K562 (cell line): ENCODE measurements at regions not wholly inside any gene's neighbourhood (a gene's known extent, or its start where the extent isn't known, plus 50 kb on each side); places are given as distances from the start of the nearest gene placed in this dataset.

ENCODE experiments used
- ATF3 ChIP-seq, 2 experiments: fragments of 450-650 bp in 1 of 2; sonication (generic) in 1 of 2; formaldehyde crosslinking in 1 of 2; IDR thresholded peaks in 1 of 2; conservative IDR thresholded peaks in 1 of 2; 2 replicates each; pipeline versions ENCODE4 v1.6.1 to v1.8.1; 2016 to 2023; ENCODE audit warnings: mild to moderate bottlenecking in 2 of 2, moderate library complexity in 2 of 2, inconsistent platforms in 1 of 2, missing genetic modification reagents in 1 of 2
- CBFA2T2 ChIP-seq: fragments of 450-650 bp; conservative IDR thresholded peaks from 2 replicates; pipeline ENCODE4 v1.6.1; 2017; ENCODE audit warnings: mild to moderate bottlenecking
- CTCFL ChIP-seq: IDR thresholded peaks from 2 replicates; pipeline ENCODE4 v1.6.1; 2011; ENCODE audit warnings: borderline replicate concordance, low read depth, mild to moderate bottlenecking, moderate library complexity, low read length; ENCODE audit not compliant: insufficient read depth, poor library complexity, severe bottlenecking
- JUND ChIP-seq, 2 experiments: IDR thresholded peaks; 2 replicates in 1 of 2; 3 replicates in 1 of 2; pipeline ENCODE4 v1.6.1; 2011; ENCODE audit warnings: borderline replicate concordance in 2 of 2, low read depth in 2 of 2, low read length in 2 of 2, improper control_type of control experiment in 1 of 2, missing biosample characterization in 1 of 2, missing genetic modification characterization in 1 of 2, missing genetic modification reagents in 1 of 2
- KLF6 ChIP-seq: fragments of 250-450 bp; sonication (Bioruptor Pico); IDR thresholded peaks from 2 replicates; pipeline ENCODE4 v1.4.0; 2020; ENCODE audit warnings: mild to moderate bottlenecking, moderate library complexity, borderline replicate concordance
- MTF1 ChIP-seq: fragments of 250-450 bp; sonication (Bioruptor Pico); IDR thresholded peaks from 2 replicates; pipeline ENCODE4 v1.9.0; 2021; ENCODE audit warnings: moderate library complexity, mild to moderate bottlenecking, inconsistent platforms, borderline replicate concordance
- NCOA2 ChIP-seq, 2 experiments: fragments of 450-650 bp; IDR thresholded peaks; 2 replicates each; pipeline ENCODE4 v1.6.1; 2018; ENCODE audit warnings: mild to moderate bottlenecking in 2 of 2, moderate library complexity in 1 of 2; ENCODE audit not compliant: partially characterized antibody in 2 of 2
- NR2F6 ChIP-seq: fragments of 450-650 bp; formaldehyde crosslinking; IDR thresholded peaks from 2 replicates; pipeline ENCODE4 v1.4.0; 2020; ENCODE audit warnings: mild to moderate bottlenecking
- SMARCC2 ChIP-seq: fragments of 450-650 bp; IDR thresholded peaks from 2 replicates; pipeline ENCODE4 v1.6.1; 2017; ENCODE audit warnings: antibody characterized with exemption, moderate library complexity, mild to moderate bottlenecking, low read depth
- SMC3 ChIP-seq: conservative IDR thresholded peaks from 2 replicates; pipeline ENCODE4 v1.6.1; 2011; ENCODE audit warnings: low read depth, low read length, improper control_type of control experiment; ENCODE audit not compliant: insufficient read depth
- TCF3 ChIP-seq: sonication (generic); formaldehyde crosslinking; IDR thresholded peaks from 2 replicates; pipeline ENCODE4 v1.4.0; 2020; ENCODE audit warnings: mild to moderate bottlenecking, missing genetic modification reagents
- ZMIZ1 ChIP-seq, 2 experiments: fragments of 150-350 bp in 1 of 2; IDR thresholded peaks; 2 replicates each; pipeline ENCODE4 v1.6.1; 2012 to 2016; ENCODE audit warnings: low read depth in 2 of 2, low read length in 2 of 2, mild to moderate bottlenecking in 1 of 2, moderate library complexity in 1 of 2
- ZNF76 ChIP-seq: fragments of 250-450 bp; sonication (Bioruptor Pico); IDR thresholded peaks from 2 replicates; pipeline ENCODE4 v1.4.0; 2020; ENCODE audit warnings: mild to moderate bottlenecking, moderate library complexity, borderline replicate concordance
- TF ChIP-seq, protein P1 (sequence below): fragments of 450-650 bp; formaldehyde crosslinking; IDR thresholded peaks from 2 replicates; pipeline ENCODE4 v1.4.0; 2020; ENCODE audit warnings: mild to moderate bottlenecking, moderate library complexity
- TF ChIP-seq, protein P2 (sequence below): IDR thresholded peaks from 2 replicates; pipeline ENCODE4 v1.6.1; 2012; ENCODE audit warnings: low read depth, low read length, improper control_type of control experiment, borderline replicate concordance

DNA sequence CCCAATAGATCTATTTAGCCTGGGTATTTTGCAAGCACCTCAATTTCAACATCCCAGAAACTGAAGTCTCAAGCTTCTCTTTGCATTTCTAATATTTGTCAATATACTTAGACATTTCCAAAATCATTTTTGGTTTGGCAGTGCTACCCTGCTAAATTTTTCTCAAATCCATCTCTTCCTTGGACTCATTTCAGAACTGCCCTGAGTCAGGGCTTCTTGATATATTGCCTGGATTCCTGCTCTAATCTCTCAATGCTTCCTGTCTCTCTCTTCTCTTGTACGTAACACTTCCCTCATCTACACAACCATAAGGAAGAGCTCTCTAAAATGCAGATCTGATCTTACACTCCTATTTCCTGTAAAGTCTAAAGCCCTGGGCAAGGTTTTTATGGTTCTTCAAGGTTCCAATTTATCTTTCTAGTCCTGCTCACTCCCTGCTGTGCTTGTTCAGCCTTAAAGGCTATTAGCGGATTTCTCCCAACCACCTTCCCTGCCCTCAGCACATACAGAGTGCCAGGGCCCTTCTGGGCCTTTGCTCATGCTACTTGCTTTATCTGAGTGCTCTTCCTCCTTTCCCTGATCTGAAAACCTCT, 53.0 kb upstream of the MME start (continued):
- TF ChIP-seq ZMIZ1 (IDR thresholded peaks at IDR 0.05; ENCODE audit: low read depth in 2 of 2, low read length in 2 of 2) (0 out of 4 replicates have a peak, but pooled peaks of 1 of the 2 experiments have one; percentile 53), NR2F6 (CRISPR knock-in tag) (no peak), MTF1 (CRISPR knock-in tag) (no peak), CTCFL (no peak), CBFA2T2 (peak; percentile 75), SMC3 (no peak), ATF3 (IDR thresholded peaks at IDR 0.05) (no peak), ATF3 (CRISPR knock-in tag; conservative IDR thresholded peaks at IDR 0.05) (no peak), KLF6 (0 out of 2 replicates have a peak, but pooled peaks have one; percentile 57), NCOA2 (IDR thresholded peaks at IDR 0.05; ENCODE audit: partially characterized antibody in 2 of 2) (no peak), SMARCC2 (peak; percentile 43; the same call in 1 of the 2 replicates), TCF3 (CRISPR knock-in tag) (peak; percentile 59), ZNF76 (CRISPR knock-in tag) (no peak), JUND (IDR thresholded peaks at IDR 0.05; ENCODE audit: borderline replicate concordance, low read depth, low read length) (peak; percentile 23; the same call in 1 of the 2 replicates), JUND (tag; IDR thresholded peaks at IDR 0.05; ENCODE audit: borderline replicate concordance, low read depth, low read length) (no peak; the same call in 2 of the 3 replicates)
- TF ChIP-seq, protein P1, sequence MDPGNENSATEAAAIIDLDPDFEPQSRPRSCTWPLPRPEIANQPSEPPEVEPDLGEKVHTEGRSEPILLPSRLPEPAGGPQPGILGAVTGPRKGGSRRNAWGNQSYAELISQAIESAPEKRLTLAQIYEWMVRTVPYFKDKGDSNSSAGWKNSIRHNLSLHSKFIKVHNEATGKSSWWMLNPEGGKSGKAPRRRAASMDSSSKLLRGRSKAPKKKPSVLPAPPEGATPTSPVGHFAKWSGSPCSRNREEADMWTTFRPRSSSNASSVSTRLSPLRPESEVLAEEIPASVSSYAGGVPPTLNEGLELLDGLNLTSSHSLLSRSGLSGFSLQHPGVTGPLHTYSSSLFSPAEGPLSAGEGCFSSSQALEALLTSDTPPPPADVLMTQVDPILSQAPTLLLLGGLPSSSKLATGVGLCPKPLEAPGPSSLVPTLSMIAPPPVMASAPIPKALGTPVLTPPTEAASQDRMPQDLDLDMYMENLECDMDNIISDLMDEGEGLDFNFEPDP (CRISPR knock-in tag) = no peak
- TF ChIP-seq, protein P2, sequence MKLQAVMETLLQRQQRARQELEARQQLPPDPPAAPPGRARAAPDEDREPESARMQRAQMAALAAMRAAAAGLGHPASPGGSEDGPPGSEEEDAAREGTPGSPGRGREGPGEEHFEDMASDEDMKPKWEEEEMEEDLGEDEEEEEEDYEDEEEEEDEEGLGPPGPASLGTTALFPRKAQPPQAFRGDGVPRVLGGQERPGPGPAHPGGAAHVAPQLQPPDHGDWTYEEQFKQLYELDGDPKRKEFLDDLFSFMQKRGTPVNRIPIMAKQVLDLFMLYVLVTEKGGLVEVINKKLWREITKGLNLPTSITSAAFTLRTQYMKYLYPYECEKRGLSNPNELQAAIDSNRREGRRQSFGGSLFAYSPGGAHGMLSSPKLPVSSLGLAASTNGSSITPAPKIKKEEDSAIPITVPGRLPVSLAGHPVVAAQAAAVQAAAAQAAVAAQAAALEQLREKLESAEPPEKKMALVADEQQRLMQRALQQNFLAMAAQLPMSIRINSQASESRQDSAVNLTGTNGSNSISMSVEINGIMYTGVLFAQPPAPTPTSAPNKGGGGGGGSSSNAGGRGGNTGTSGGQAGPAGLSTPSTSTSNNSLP = no peak
